Activated CD4-positive, alpha-beta T cell treated with anti-CD3 and anti-CD28 coated beads, Interleukin-2, amount 50 U/mL, for 1 hour (primary cell): ENCODE measurements at regions not wholly inside any gene's neighbourhood (a gene's known extent, or its start where the extent isn't known, plus 50 kb on each side); places are given as distances from the start of the nearest gene placed in this dataset.
"Not testable (repeated sequence)": the region's sequence is repeated elsewhere in the genome, so short reads cannot be mapped to it uniquely, and the experiment has no call there.

Experiments
- DNase-seq: peaks from one replicate; pipeline ENCODE4 v3.0.0-alpha.2; 2020

- no peak for DNase-seq
Observed at GRCh38 chr6:155882527-155883333, 427.1 kb upstream of the NOX3 start.

GRCh38 chr6:155881826-155882526, 426.3 kb upstream of the NOX3 start:
- no peak for DNase-seq

- no peak for DNase-seq
Observed at GRCh38 chr6:155880900-155881299, 425.3 kb upstream of the NOX3 start.

GRCh38 chr6:155872961-155873360, 417.3 kb upstream of the NOX3 start:
- no peak for DNase-seq

GRCh38 chr6:155867682-155868081, 412.0 kb upstream of the NOX3 start:
- no peak for DNase-seq

- not testable (repeated sequence) for DNase-seq
Observed at GRCh38 chr6:155866676-155867390, 411.2 kb upstream of the NOX3 start.

GRCh38 chr6:155861821-155862220, 406.2 kb upstream of the NOX3 start:
- DNase-seq = no peak

GRCh38 chr6:155858906-155859305, 403.3 kb upstream of the NOX3 start:
- DNase-seq = not testable (repeated sequence)

GRCh38 chr6:155854787-155855186, 399.1 kb upstream of the NOX3 start:
- DNase-seq = no peak

- DNase-seq = no peak
Observed at GRCh38 chr6:155853011-155853410, 397.4 kb upstream of the NOX3 start.

GRCh38 chr6:155850408-155850841, 394.8 kb upstream of the NOX3 start:
- DNase-seq = no peak

GRCh38 chr6:155847711-155848110, 392.1 kb upstream of the NOX3 start:
- no peak for DNase-seq

GRCh38 chr6:155837474-155837873, 381.8 kb upstream of the NOX3 start:
- DNase-seq = no peak

- no peak for DNase-seq
Observed at GRCh38 chr6:155832596-155832995, 377.0 kb upstream of the NOX3 start.

GRCh38 chr6:155830531-155830930, 374.9 kb upstream of the NOX3 start:
- no peak for DNase-seq

GRCh38 chr6:155829646-155830045, 374.0 kb upstream of the NOX3 start:
- no peak for DNase-seq

- no peak for DNase-seq
Observed at GRCh38 chr6:155828989-155829388, 373.4 kb upstream of the NOX3 start.

- DNase-seq = no peak
Observed at GRCh38 chr6:155818698-155819097, 363.1 kb upstream of the NOX3 start.

GRCh38 chr6:155813548-155813947, 357.9 kb upstream of the NOX3 start:
- no peak for DNase-seq

GRCh38 chr6:155807243-155807642, 351.6 kb upstream of the NOX3 start:
- DNase-seq = no peak

- DNase-seq = no peak
Observed at GRCh38 chr6:155801046-155801445, 345.4 kb upstream of the NOX3 start.

GRCh38 chr6:155798876-155799275, 343.2 kb upstream of the NOX3 start:
- DNase-seq = not testable (repeated sequence)

GRCh38 chr6:155795173-155795796, 339.6 kb upstream of the NOX3 start:
- no peak for DNase-seq
